Activated CD8-positive, alpha-beta T cell treated with anti-CD3 and anti-CD28 coated beads, Interleukin-2, amount 10 ng/mL, durations not matched to agents 7 days and 5 days (primary cell): ENCODE measurements at regions not wholly inside any gene's neighbourhood (a gene's known extent, or its start where the extent isn't known, plus 50 kb on each side); places are given as distances from the start of the nearest gene placed in this dataset.
"Not testable (repeated sequence)": the region's sequence is repeated elsewhere in the genome, so short reads cannot be mapped to it uniquely, and the experiment has no call there.

Experiments used
- ATAC-seq: fragments of 150-1000 bp; cut with Tn5 transposase; one replicate; pipeline ENCODE4 v1.10.0; 2021; ENCODE audit warnings: moderate library complexity
- CTCF ChIA-PET: fragments of 350-600 bp; sonication (Branson Sonifier 250); formaldehyde crosslinking; loops from one replicate; lab custom pipeline; 2021; ENCODE audit warnings: antibody characterized with exemption; lab: Charles Lee
- POLR2A ChIA-PET: fragments of 350-600 bp; sonication (Branson Sonifier 250); formaldehyde crosslinking; loops from one replicate; lab custom pipeline; 2021; ENCODE audit warnings: antibody characterized with exemption; lab: Charles Lee
- DNase-seq: peaks from one replicate; pipeline ENCODE4 v3.0.0-alpha.2; 2020
- H3K27ac Mint-ChIP-seq: one replicate; pipeline ENCODE4 v1.8.0; 2021; ENCODE audit warnings: mild to moderate bottlenecking, mixed read lengths
- H3K27me3 Mint-ChIP-seq: one replicate; pipeline ENCODE4 v1.8.0; 2021; ENCODE audit warnings: low read depth, mixed read lengths
- H3K36me3 Mint-ChIP-seq: one replicate; pipeline ENCODE4 v1.8.0; 2021; ENCODE audit warnings: low read depth, mixed read lengths
- H3K4me1 Mint-ChIP-seq: one replicate; pipeline ENCODE4 v1.8.0; 2021; ENCODE audit warnings: low read depth, mixed read lengths
- H3K4me3 Mint-ChIP-seq: one replicate; pipeline ENCODE4 v1.8.0; 2021; ENCODE audit warnings: mild to moderate bottlenecking, mixed read lengths
- H3K9me3 Mint-ChIP-seq: one replicate; pipeline ENCODE4 v1.8.0; 2022; ENCODE audit warnings: mixed read lengths; ENCODE audit not compliant: insufficient read depth

- DNase-seq, result no peak
- Mint-ChIP-seq H3K36me3 (no peaks in the 10 kb centered on the region), H3K27ac (no peak overlapping the region), H3K4me1 (no peaks in the 10 kb centered on the region), H3K27me3 (no peaks in the 10 kb centered on the region), H3K4me3 (no peak overlapping the region), H3K9me3 (no peaks in the 10 kb centered on the region)
- CTCF ChIA-PET, result no interaction called here
- ATAC-seq, result no peak
- POLR2A ChIA-PET, result no interaction called here
These were observed 560.3 kb upstream of the ZP4 start for GRCh38 chr1:238450976-238451375.

GRCh38 chr1:238443687-238444086 is 553.0 kb upstream of the ZP4 start:
- ChIA-PET CTCF (no interaction called here), POLR2A (no interaction called here)
- no peaks in the 10 kb centered on the region for H3K36me3 Mint-ChIP-seq
- no peaks in the 10 kb centered on the region for H3K27me3 Mint-ChIP-seq
- no peak overlapping the region for H3K27ac Mint-ChIP-seq
- H3K9me3 Mint-ChIP-seq, result peaks cover 11% of the 10 kb centered on the region
- H3K4me3 Mint-ChIP-seq, result no peak overlapping the region
- no peaks in the 10 kb centered on the region for H3K4me1 Mint-ChIP-seq
- ATAC-seq (no peak), DNase-seq (no peak)

- Mint-ChIP-seq H3K9me3 (peaks cover 11% of the 10 kb centered on the region), H3K4me1 (no peaks in the 10 kb centered on the region), H3K4me3 (no peak overlapping the region), H3K36me3 (no peaks in the 10 kb centered on the region), H3K27ac (no peak overlapping the region), H3K27me3 (no peaks in the 10 kb centered on the region)
- no peak for DNase-seq
- POLR2A ChIA-PET, result no interaction called here
- ATAC-seq, result no peak
- CTCF ChIA-PET, result no interaction called here
These were observed 548.8 kb upstream of the ZP4 start for GRCh38 chr1:238439511-238439910.

- ATAC-seq (no peak), DNase-seq (no peak)
- Mint-ChIP-seq H3K9me3 (peaks cover 4% of the 10 kb centered on the region), H3K36me3 (no peaks in the 10 kb centered on the region), H3K27me3 (no peaks in the 10 kb centered on the region), H3K4me3 (no peak overlapping the region), H3K27ac (no peak overlapping the region), H3K4me1 (no peaks in the 10 kb centered on the region)
- POLR2A ChIA-PET, result no interaction called here
- CTCF ChIA-PET, result no interaction called here
These were observed 547.9 kb upstream of the ZP4 start for GRCh38 chr1:238438311-238439270.

- H3K9me3 Mint-ChIP-seq, H3K4me3 Mint-ChIP-seq, H3K4me1 Mint-ChIP-seq, H3K27me3 Mint-ChIP-seq, POLR2A ChIA-PET, ATAC-seq, DNase-seq, CTCF ChIA-PET, H3K27ac Mint-ChIP-seq, H3K36me3 Mint-ChIP-seq: not testable (repeated sequence)
These were observed 539.0 kb upstream of the ZP4 start for GRCh38 chr1:238429703-238430102.

- CTCF ChIA-PET, result no interaction called here
- no peak overlapping the region for H3K4me3 Mint-ChIP-seq
- H3K9me3 Mint-ChIP-seq, result no peaks in the 10 kb centered on the region
- no peaks in the 10 kb centered on the region for H3K36me3 Mint-ChIP-seq
- H3K4me1 Mint-ChIP-seq, result no peaks in the 10 kb centered on the region
- POLR2A ChIA-PET, result no interaction called here
- ATAC-seq (no peak), DNase-seq (no peak)
- no peak overlapping the region for H3K27ac Mint-ChIP-seq
- H3K27me3 Mint-ChIP-seq, result no peaks in the 10 kb centered on the region
These were observed 528.5 kb upstream of the ZP4 start for GRCh38 chr1:238419209-238419608.

GRCh38 chr1:238409932-238410331 is 519.2 kb upstream of the ZP4 start:
- ChIA-PET CTCF (no interaction called here), POLR2A (no interaction called here)
- ATAC-seq, result no peak
- Mint-ChIP-seq H3K27me3 (no peaks in the 10 kb centered on the region), H3K36me3 (no peaks in the 10 kb centered on the region), H3K4me1 (no peaks in the 10 kb centered on the region), H3K9me3 (peaks cover 9% of the 10 kb centered on the region), H3K27ac (no peak overlapping the region), H3K4me3 (no peak overlapping the region)
- DNase-seq, result no peak

- ATAC-seq (no peak), DNase-seq (no peak)
- peaks cover 9% of the 10 kb centered on the region for H3K9me3 Mint-ChIP-seq
- ChIA-PET POLR2A (no interaction called here), CTCF (no interaction called here)
- H3K36me3 Mint-ChIP-seq, result no peaks in the 10 kb centered on the region
- H3K27me3 Mint-ChIP-seq, result no peaks in the 10 kb centered on the region
- H3K4me1 Mint-ChIP-seq, result no peaks in the 10 kb centered on the region
- H3K4me3 Mint-ChIP-seq, result no peak overlapping the region
- H3K27ac Mint-ChIP-seq, result no peak overlapping the region
These were observed 518.6 kb upstream of the ZP4 start for GRCh38 chr1:238409191-238409850.

GRCh38 chr1:238408737-238409136 is 518.0 kb upstream of the ZP4 start:
- no peak for ATAC-seq
- DNase-seq, result no peak
- Mint-ChIP-seq H3K4me3 (no peak overlapping the region), H3K27ac (no peak overlapping the region), H3K4me1 (no peaks in the 10 kb centered on the region), H3K27me3 (no peaks in the 10 kb centered on the region), H3K36me3 (no peaks in the 10 kb centered on the region), H3K9me3 (peaks cover 9% of the 10 kb centered on the region)
- ChIA-PET CTCF (no interaction called here), POLR2A (no interaction called here)

- no peak for DNase-seq
- Mint-ChIP-seq H3K4me1 (no peaks in the 10 kb centered on the region), H3K27ac (no peak overlapping the region), H3K4me3 (no peak overlapping the region), H3K9me3 (peaks cover 5% of the 10 kb centered on the region), H3K27me3 (no peaks in the 10 kb centered on the region), H3K36me3 (no peaks in the 10 kb centered on the region)
- ChIA-PET POLR2A (no interaction called here), CTCF (no interaction called here)
- no peak for ATAC-seq
These were observed 515.6 kb upstream of the ZP4 start for GRCh38 chr1:238406098-238406860.

GRCh38 chr1:238404921-238405320 is 514.2 kb upstream of the ZP4 start:
- no peak for DNase-seq
- ChIA-PET CTCF (no interaction called here), POLR2A (no interaction called here)
- Mint-ChIP-seq H3K4me3 (no peak overlapping the region), H3K27ac (no peak overlapping the region), H3K36me3 (no peaks in the 10 kb centered on the region), H3K4me1 (no peaks in the 10 kb centered on the region), H3K27me3 (no peaks in the 10 kb centered on the region), H3K9me3 (no peaks in the 10 kb centered on the region)
- no peak for ATAC-seq

- H3K4me1 Mint-ChIP-seq, result no peaks in the 10 kb centered on the region
- ChIA-PET CTCF (no interaction called here), POLR2A (no interaction called here)
- H3K27me3 Mint-ChIP-seq, result no peaks in the 10 kb centered on the region
- H3K4me3 Mint-ChIP-seq, result no peak overlapping the region
- H3K9me3 Mint-ChIP-seq, result no peaks in the 10 kb centered on the region
- ATAC-seq (no peak), DNase-seq (no peak)
- H3K27ac Mint-ChIP-seq, result no peak overlapping the region
- no peaks in the 10 kb centered on the region for H3K36me3 Mint-ChIP-seq
These were observed 513.8 kb upstream of the ZP4 start for GRCh38 chr1:238404481-238404880.
